ENCODE measurements at regions not wholly inside any gene's neighbourhood (a gene's known extent, or its start where the extent isn't known, plus 50 kb on each side); places are given as distances from the start of the nearest gene placed in this dataset.
"Not testable (repeated sequence)": the region's sequence is repeated elsewhere in the genome, so short reads cannot be mapped to it uniquely, and the experiment has no call there.

- TF ChIP-seq CTCF (conservative IDR thresholded peaks at IDR 0.05; ENCODE audit: low read length); EZH2phosphoT487 (IDR thresholded peaks at IDR 0.05; ENCODE audit: borderline replicate concordance): not testable (repeated sequence)
Measured at GRCh38 chr14:103282309-103282708, 51.7 kb upstream of the EIF5 start.
